OCI-LY7 (cell line): ENCODE measurements at regions not wholly inside any gene's neighbourhood (a gene's known extent, or its start where the extent isn't known, plus 50 kb on each side); places are given as distances from the start of the nearest gene placed in this dataset.

ENCODE experiments used
- BruUV-seq: library from RNA; stranded (reverse); fragments of 400-500 nt; replicated peaks from 2 replicates; lab custom pipeline; 2021; lab: Mats Ljungman, UMichigan
- CTCF ChIA-PET: fragments of 300-600 bp; sonication (Branson Sonifier 250); formaldehyde crosslinking; loops from one replicate; lab custom pipeline; 2022; ENCODE audit warnings: antibody characterized with exemption; ENCODE audit not compliant: unreplicated experiment; lab: Charles Lee
- POLR2A ChIA-PET: fragments of 300-600 bp; sonication (Branson Sonifier 250); formaldehyde crosslinking; loops from one replicate; lab custom pipeline; 2022; ENCODE audit warnings: antibody characterized with exemption; lab: Charles Lee
- DNase-seq: peaks from one replicate; pipeline ENCODE4 v3.0.0-alpha.2; 2015; ENCODE audit warnings: low spot score
- H2AFZ ChIP-seq: fragments of 200-600 bp; sonication (generic), shearing (Covaris generic); 2 replicates; pipeline ENCODE4 v1.6.1; 2014; ENCODE audit warnings: mild to moderate bottlenecking, antibody characterized with exemption, low read length, moderate library complexity
- H3K27ac ChIP-seq: fragments of 200-600 bp; sonication (generic); 2 replicates; pipeline ENCODE4 v1.5.1; 2014; ENCODE audit warnings: mixed run types, low read depth, mild to moderate bottlenecking, moderate library complexity, low read length, inconsistent platforms; ENCODE audit not compliant: poor library complexity, severe bottlenecking
- H3K36me3 ChIP-seq: fragments of 200-600 bp; sonication (generic); 2 replicates; pipeline ENCODE4 v1.6.1; 2014; ENCODE audit warnings: mild to moderate bottlenecking, antibody characterized with exemption, low read length, moderate library complexity, mixed read lengths; ENCODE audit not compliant: insufficient read depth
- H3K4me1 ChIP-seq: fragments of 200-600 bp; sonication (generic); 2 replicates; pipeline ENCODE4 v1.5.1; 2014; ENCODE audit warnings: mild to moderate bottlenecking, low read length; ENCODE audit not compliant: insufficient read depth, poor library complexity, severe bottlenecking
- H3K4me2 ChIP-seq: fragments of 200-600 bp; sonication (generic); 2 replicates; pipeline ENCODE4 v1.6.1; 2014; ENCODE audit warnings: mild to moderate bottlenecking, low read length
- H3K4me3 ChIP-seq: fragments of 200-600 bp; sonication (generic); 2 replicates; pipeline ENCODE4 v1.5.1; 2014; ENCODE audit warnings: mild to moderate bottlenecking, low read depth, low read length; ENCODE audit not compliant: poor library complexity, severe bottlenecking
- H3K79me2 ChIP-seq: fragments of 200-600 bp; sonication (generic); 2 replicates; pipeline ENCODE4 v1.6.1; 2016; ENCODE audit warnings: low read depth, mild to moderate bottlenecking, low read length, moderate library complexity, mixed read lengths; ENCODE audit not compliant: insufficient read depth
- H3K9me2 ChIP-seq: fragments of 200-600 bp; sonication (generic); 2 replicates; pipeline ENCODE4 v1.6.1; 2016; ENCODE audit warnings: mild to moderate bottlenecking, low read length, mixed read lengths; ENCODE audit not compliant: insufficient read depth
- H3K9me3 ChIP-seq: fragments of 200-600 bp; sonication (generic); 2 replicates; pipeline ENCODE4 v1.6.1; 2014; ENCODE audit warnings: mild to moderate bottlenecking, mixed run types, low read length, mixed read lengths
- H4K20me1 ChIP-seq: fragments of 200-600 bp; sonication (generic); 2 replicates; pipeline ENCODE4 v1.6.1; 2014; ENCODE audit warnings: mild to moderate bottlenecking, antibody characterized with exemption, low read length, moderate library complexity, mixed read lengths; ENCODE audit not compliant: insufficient read depth
- EZH2phosphoT487 ChIP-seq: fragments of 200-600 bp; sonication (generic); IDR thresholded peaks from 2 replicates; pipeline ENCODE4 v1.6.1; 2018; ENCODE audit warnings: low read depth, borderline replicate concordance, mild to moderate bottlenecking, mixed run types, antibody characterized with exemption, low read length, moderate library complexity, mixed read lengths
- intact Hi-C: fragments of 100-400 bp; cut with micrococcal nuclease; formaldehyde crosslinking; loops from one replicate; pipeline ENCODE4 v1.10.0; 2022; ENCODE audit not compliant: unreplicated experiment
- TF ChIP-seq, protein P1 (sequence below): fragments of 200-600 bp; sonication (generic); conservative IDR thresholded peaks from 2 replicates; pipeline ENCODE4 v1.5.1; 2014; ENCODE audit warnings: mild to moderate bottlenecking, antibody characterized with exemption, low read length, moderate library complexity, mixed read lengths

DNA sequence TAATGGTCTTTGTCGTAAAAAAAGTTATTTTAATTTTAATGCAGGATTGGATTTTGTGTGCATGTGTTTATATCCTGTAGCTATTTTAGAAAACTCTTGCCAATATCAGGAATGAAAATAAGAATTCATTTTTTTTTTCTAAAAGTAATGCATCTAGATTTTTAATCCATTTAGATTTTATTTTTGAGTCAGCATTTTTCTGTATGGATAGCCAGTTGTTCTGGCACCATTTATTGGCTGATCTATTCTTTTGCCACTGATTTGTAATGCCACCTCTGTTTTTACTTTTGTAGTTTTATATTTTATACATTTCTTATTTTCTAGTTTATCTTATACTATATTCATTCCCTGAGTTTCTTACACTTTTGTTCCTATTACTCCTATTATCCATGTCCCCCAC lies 343.0 kb downstream of the FOXG1 start:
- Histone ChIP-seq H3K9me2 (no peaks in the 10 kb centered on the region), H3K4me3 (no peak overlapping the region), H3K4me1 (no peaks in the 10 kb centered on the region), H4K20me1 (no peaks in the 10 kb centered on the region), H3K27ac (no peak overlapping the region), H3K36me3 (no peaks in the 10 kb centered on the region), H3K9me3 (0 out of 2 replicates have a peak, but pooled peaks cover 3% of the 10 kb centered on the region), H3K79me2 (no peaks in the 10 kb centered on the region), H3K4me2 (no peak overlapping the region), H2AFZ (no peak overlapping the region)
- no TSS peak for BruUV-seq
- ChIA-PET CTCF (no interaction called here), POLR2A (no interaction called here)
- no peak for TF ChIP-seq EZH2phosphoT487
- TF ChIP-seq, protein P1, sequence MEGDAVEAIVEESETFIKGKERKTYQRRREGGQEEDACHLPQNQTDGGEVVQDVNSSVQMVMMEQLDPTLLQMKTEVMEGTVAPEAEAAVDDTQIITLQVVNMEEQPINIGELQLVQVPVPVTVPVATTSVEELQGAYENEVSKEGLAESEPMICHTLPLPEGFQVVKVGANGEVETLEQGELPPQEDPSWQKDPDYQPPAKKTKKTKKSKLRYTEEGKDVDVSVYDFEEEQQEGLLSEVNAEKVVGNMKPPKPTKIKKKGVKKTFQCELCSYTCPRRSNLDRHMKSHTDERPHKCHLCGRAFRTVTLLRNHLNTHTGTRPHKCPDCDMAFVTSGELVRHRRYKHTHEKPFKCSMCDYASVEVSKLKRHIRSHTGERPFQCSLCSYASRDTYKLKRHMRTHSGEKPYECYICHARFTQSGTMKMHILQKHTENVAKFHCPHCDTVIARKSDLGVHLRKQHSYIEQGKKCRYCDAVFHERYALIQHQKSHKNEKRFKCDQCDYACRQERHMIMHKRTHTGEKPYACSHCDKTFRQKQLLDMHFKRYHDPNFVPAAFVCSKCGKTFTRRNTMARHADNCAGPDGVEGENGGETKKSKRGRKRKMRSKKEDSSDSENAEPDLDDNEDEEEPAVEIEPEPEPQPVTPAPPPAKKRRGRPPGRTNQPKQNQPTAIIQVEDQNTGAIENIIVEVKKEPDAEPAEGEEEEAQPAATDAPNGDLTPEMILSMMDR = no peak
- intact Hi-C loops = no loop called here
- DNase-seq = no peak

DNA sequence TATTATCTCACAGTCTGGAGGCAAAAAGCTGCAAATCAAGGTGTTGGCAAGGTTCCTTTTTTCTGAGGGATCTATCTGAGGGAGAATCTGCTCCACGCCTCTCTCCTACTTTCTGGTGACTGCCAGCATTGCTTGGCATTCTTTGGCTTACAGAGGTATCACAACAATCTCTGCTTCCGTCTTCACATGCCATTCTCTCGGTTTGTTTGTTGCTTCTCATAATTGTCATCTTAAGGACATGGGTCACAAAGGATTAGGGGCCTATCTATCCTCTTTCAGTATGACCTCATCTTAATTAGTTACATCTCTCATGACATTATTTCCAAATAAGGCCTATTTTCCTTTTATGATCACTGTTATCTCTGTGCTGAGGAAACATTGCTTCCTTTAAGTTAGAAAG lies 345.0 kb downstream of the FOXG1 start:
- intact Hi-C loops = no loop called here
- CTCF ChIA-PET = no interaction called here
- no peak for DNase-seq
- Histone ChIP-seq H3K9me3 (0 out of 2 replicates have a peak, but pooled peaks cover 3% of the 10 kb centered on the region), H3K4me1 (no peaks in the 10 kb centered on the region), H3K36me3 (no peaks in the 10 kb centered on the region), H3K4me2 (no peak overlapping the region), H2AFZ (no peak overlapping the region), H3K79me2 (no peaks in the 10 kb centered on the region), H3K4me3 (no peak overlapping the region), H3K27ac (no peak overlapping the region), H3K9me2 (no peaks in the 10 kb centered on the region), H4K20me1 (no peaks in the 10 kb centered on the region)
- TF ChIP-seq, protein P1 = no peak
- TF ChIP-seq EZH2phosphoT487 = no peak
- POLR2A ChIA-PET = no interaction called here
- no TSS peak for BruUV-seq

DNA sequence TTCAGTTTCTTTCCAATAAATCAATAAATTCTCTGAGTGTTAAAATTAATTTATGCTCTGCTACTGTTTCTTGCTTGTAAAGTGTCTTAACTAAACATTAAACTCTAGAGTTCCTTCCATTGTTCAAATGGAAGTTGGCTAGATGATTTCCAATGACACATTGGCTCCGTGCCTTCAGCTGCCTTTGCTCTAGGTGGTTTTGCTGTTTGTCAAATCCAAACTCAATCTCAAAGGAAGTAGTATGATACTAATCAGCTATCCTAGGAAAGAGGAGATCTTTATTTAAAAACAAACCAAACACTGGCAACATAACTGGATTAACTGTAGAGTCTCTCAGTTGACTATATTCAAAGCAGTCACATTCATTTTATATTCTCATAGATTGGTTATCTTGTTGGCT lies 356.4 kb downstream of the FOXG1 start:
- TF ChIP-seq, protein P1 = no peak
- TF ChIP-seq EZH2phosphoT487 = no peak
- Histone ChIP-seq H3K9me2 (no peaks in the 10 kb centered on the region), H4K20me1 (no peaks in the 10 kb centered on the region), H3K4me2 (no peak overlapping the region), H2AFZ (no peak overlapping the region), H3K27ac (no peak overlapping the region), H3K4me3 (no peak overlapping the region), H3K9me3 (0 out of 2 replicates have a peak, but pooled peaks cover 11% of the 10 kb centered on the region), H3K4me1 (no peaks in the 10 kb centered on the region), H3K36me3 (no peaks in the 10 kb centered on the region), H3K79me2 (no peaks in the 10 kb centered on the region)
- DNase-seq = no peak
- intact Hi-C loops = no loop called here
- ChIA-PET CTCF (no interaction called here), POLR2A (no interaction called here)
- BruUV-seq = no TSS peak
